ENCODE measurements at regions not wholly inside any gene's neighbourhood (a gene's known extent, or its start where the extent isn't known, plus 50 kb on each side); places are given as distances from the start of the nearest gene placed in this dataset.
"Not testable (repeated sequence)": the region's sequence is repeated elsewhere in the genome, so short reads cannot be mapped to it uniquely, and the experiment has no call there.

DNA sequence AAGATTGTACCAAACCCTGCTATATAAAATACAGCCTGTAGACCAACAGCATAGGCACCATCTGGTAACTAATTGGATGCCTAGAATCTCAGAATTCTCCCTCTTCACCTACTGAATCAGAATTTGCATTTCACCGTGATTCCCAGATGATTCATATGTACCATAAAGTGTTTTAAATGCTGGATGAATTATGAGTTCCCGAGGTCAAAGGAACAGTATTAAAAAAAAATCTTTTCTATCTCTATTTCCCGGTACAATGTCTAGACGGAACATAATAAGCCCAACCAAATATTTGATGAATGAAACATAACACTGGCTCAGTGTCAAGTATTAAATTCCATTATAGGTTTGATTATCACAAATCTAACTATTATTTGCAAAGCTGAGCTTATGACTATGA, 280.0 kb downstream of the ANKRD50 start:
- POLR2A ChIA-PET = no interaction called here
- H3K4me3 Mint-ChIP-seq = no peak overlapping the region
- H3K27me3 Mint-ChIP-seq = no peaks in the 10 kb centered on the region
- H3K36me3 Mint-ChIP-seq (ENCODE audit: low read depth) = no peaks in the 10 kb centered on the region
- no peak overlapping the region for H3K27ac Mint-ChIP-seq
- CTCF ChIA-PET = no interaction called here
- DNase-seq = no peak
- H3K9me3 Mint-ChIP-seq = no peaks in the 10 kb centered on the region
- H3K4me1 Mint-ChIP-seq = no peaks in the 10 kb centered on the region

DNA sequence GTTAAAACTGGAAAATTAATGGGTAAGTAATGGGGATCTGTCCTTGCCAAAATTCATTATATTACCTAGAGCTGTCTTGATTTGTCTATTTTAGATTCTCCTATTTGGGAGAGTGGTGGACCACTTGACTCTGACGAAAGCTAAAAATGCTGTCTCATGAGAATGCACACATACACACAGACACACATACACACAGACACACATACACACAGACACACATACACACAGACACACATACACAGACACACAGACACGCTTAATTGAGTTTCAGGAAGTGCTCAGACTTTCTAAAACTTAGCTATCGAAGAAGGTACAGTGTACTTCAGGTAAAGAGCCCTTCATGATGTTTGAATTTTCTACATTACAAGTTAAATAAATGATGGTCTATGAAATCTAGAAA, 279.5 kb downstream of the ANKRD50 start:
- no peaks in the 10 kb centered on the region for H3K9me3 Mint-ChIP-seq
- no peaks in the 10 kb centered on the region for H3K27me3 Mint-ChIP-seq
- H3K36me3 Mint-ChIP-seq (ENCODE audit: low read depth) = no peaks in the 10 kb centered on the region
- H3K27ac Mint-ChIP-seq = no peak overlapping the region
- ChIA-PET POLR2A (no interaction called here), CTCF (no interaction called here)
- no peaks in the 10 kb centered on the region for H3K4me1 Mint-ChIP-seq
- H3K4me3 Mint-ChIP-seq = no peak overlapping the region
- no peak for DNase-seq

DNA sequence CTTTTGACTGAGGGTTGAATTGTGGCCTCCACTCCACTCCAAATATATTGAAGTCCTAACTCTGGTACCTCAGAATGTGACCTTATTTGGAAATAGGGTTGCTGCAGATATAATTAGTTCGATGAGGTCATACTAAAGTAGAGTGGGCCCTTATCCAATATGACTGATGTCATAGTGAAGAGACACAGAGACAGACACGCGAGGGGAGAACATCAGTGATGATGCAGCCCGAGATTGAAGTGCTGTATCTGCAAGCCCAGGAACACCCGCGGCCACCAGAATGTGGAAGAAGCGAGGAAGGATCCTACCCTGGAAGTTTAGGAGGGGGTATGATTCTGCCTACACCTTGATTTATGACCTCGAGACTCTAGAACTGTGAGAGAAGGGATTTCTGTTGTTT, 279.0 kb downstream of the ANKRD50 start:
- ChIA-PET CTCF (no interaction called here), POLR2A (no interaction called here)
- Mint-ChIP-seq H3K4me1 (no peaks in the 10 kb centered on the region), H3K4me3 (no peak overlapping the region), H3K27ac (no peak overlapping the region), H3K36me3 (ENCODE audit: low read depth) (no peaks in the 10 kb centered on the region), H3K27me3 (no peaks in the 10 kb centered on the region), H3K9me3 (no peaks in the 10 kb centered on the region)
- no peak for DNase-seq

DNA sequence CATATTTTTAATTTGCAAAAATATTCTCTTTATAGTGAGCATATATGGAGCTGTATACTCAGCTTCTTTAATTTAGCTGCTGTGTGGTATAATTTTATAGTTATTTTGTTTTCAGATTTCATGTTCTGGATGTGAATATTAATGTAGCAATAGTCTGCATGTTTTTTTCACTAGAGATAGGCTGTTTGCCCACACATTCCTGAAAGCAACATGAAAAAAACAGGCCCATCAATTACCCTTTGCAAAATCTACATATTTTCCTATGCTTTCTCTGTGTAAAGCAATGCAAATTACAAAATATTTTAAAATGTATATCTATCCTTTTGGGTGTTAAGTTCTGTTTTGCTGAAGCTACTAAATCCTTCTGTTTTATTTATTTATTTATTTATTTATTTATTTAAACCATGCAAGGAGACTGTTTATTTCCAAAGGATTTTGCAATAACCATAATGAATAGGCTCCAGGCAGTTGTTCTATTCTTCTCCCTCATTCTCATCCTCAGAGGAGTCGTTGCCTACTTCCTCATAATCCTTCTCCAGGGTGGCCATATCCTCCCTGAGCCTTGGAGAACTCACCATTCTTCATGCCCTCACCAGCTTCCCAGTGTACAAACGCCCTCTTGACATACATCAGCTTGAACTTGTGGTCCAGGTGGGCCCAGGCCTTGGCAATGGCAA, 277.1 kb downstream of the ANKRD50 start:
- no peak for DNase-seq
- H3K4me1 Mint-ChIP-seq = no peaks in the 10 kb centered on the region
- no peak overlapping the region for H3K27ac Mint-ChIP-seq
- H3K27me3 Mint-ChIP-seq = no peaks in the 10 kb centered on the region
- ChIA-PET CTCF (no interaction called here), POLR2A (no interaction called here)
- H3K36me3 Mint-ChIP-seq (ENCODE audit: low read depth) = no peaks in the 10 kb centered on the region
- H3K4me3 Mint-ChIP-seq = no peak overlapping the region
- H3K9me3 Mint-ChIP-seq = no peaks in the 10 kb centered on the region

DNA sequence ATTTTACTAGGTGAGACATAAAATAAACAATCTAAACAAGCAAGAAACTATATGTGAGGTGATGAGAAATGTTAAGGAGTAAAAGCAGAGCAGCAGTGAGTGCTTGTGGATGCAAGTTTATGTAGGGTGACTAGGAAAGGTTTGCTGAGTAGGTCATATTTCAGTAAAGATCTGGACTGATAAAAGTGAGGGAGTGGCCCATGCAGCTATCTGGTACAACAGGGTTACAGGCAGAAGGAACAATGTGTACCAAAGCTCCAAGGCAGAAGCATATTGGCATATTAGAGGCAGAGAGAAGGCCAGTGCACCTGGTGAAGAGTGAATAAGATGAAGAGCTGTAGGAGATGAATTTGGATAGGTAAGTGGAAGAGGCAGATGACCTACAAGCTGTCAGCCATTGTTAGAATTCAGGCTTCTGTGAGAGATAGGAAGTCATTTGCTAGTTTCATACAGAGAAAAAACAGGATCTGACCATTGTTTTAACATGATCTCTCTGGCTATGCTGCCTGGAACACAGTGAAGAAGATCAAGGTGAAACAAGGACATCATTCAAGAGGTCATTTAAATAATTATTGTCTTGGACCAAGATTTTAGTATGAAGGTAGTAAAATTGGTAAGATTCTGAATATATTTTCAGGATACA, 274.6 kb downstream of the ANKRD50 start:
- Mint-ChIP-seq H3K36me3 (ENCODE audit: low read depth) (no peaks in the 10 kb centered on the region), H3K9me3 (no peaks in the 10 kb centered on the region), H3K4me3 (no peak overlapping the region), H3K4me1 (no peaks in the 10 kb centered on the region), H3K27me3 (no peaks in the 10 kb centered on the region), H3K27ac (no peak overlapping the region)
- ChIA-PET CTCF (no interaction called here), POLR2A (no interaction called here)
- DNase-seq = no peak

DNA sequence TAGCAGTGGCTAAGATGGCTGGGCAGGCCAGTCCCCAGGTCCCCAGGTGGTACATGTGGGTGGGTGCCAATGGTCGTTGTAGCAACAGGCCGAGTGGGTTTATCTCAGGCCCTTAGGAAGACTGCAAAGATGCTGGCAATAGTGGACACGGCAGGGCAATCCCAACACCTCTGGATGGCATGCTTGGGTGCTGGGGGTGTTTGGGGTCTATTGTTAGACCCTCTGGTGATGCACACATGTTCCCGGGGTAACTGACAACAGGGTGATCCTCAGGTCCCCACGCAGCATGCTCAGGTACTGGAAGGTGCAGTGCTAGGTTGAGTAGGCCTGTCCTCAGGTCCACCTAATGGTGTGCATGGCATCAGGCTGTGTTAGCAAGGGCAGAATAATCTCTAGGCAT, 267.5 kb downstream of the ANKRD50 start:
- Mint-ChIP-seq H3K9me3 (peaks cover 7% of the 10 kb centered on the region), H3K27ac (no peak overlapping the region), H3K36me3 (ENCODE audit: low read depth) (no peaks in the 10 kb centered on the region), H3K27me3 (no peaks in the 10 kb centered on the region), H3K4me1 (no peaks in the 10 kb centered on the region), H3K4me3 (no peak overlapping the region)
- DNase-seq = no peak
- ChIA-PET CTCF (no interaction called here), POLR2A (no interaction called here)

DNA sequence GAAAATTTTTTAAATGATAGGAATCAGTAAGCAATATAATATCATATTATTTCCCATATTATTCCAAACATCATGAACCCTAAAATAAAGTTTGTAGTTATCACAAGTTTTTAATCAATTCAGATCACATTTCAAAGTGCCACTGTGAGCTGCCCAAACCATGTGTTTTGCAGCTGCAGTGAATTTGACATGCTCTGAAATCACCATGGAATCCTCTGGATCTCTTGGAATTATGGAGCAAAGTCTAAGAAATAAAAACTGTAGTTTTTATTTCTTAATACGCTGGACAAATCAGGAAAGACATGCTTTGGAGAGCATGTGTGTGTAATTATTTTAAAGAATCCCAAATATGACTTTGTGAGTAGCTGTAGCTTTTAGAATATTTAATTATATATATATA, 262.7 kb downstream of the ANKRD50 start:
- Mint-ChIP-seq H3K36me3 (ENCODE audit: low read depth) (no peaks in the 10 kb centered on the region), H3K4me1 (no peaks in the 10 kb centered on the region), H3K9me3 (peaks cover 5% of the 10 kb centered on the region), H3K27me3 (no peaks in the 10 kb centered on the region), H3K4me3 (no peak overlapping the region), H3K27ac (no peak overlapping the region)
- DNase-seq = no peak
- ChIA-PET POLR2A (no interaction called here), CTCF (no interaction called here)

DNA sequence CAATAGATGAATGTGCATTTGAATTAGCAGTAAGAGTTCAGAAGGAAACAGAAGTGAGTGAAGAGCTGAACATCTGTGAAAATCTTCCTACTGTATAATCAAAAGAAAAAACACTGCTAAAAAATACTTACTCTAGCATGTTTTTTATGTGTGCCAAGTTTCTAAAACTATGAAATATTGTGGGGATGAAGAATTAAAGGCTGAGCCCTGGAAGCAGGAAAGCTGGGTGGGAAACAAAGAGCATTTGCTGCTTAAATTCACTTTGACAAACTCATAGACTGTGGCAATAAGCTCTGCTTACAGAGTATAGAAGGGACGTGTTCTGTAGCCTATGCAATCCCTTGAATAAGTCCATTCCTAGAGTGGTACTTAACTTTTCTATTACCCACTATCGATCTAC, 261.7 kb downstream of the ANKRD50 start:
- no peak for DNase-seq
- Mint-ChIP-seq H3K27me3 (no peaks in the 10 kb centered on the region), H3K4me3 (no peak overlapping the region), H3K4me1 (no peaks in the 10 kb centered on the region), H3K36me3 (ENCODE audit: low read depth) (no peaks in the 10 kb centered on the region), H3K27ac (no peak overlapping the region), H3K9me3 (peaks cover 5% of the 10 kb centered on the region)
- ChIA-PET POLR2A (no interaction called here), CTCF (no interaction called here)

DNA sequence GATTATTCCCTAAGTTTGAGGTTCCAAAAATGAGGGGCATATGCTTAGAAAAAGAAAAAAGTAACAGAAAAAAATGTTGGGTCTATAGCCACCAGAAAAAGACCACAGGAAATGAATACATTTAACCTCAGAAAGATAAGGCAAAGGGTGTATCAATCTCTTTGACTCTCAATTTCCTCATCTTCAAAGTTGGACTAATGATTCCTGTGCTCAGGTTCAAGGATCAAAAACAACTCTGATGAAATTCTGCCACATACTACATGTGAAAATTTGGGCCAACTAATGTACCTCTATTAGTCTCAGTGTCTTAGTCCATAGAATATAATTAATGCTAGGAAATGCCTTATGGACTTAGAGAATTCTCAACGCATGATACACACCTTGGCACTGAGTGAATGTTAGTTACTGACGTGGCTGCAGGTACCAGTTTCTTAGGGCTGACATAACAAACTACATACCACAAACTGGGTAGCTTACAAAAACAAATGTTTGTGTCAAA, 257.7 kb downstream of the ANKRD50 start:
- Mint-ChIP-seq H3K4me3 (no peak overlapping the region), H3K9me3 (no peaks in the 10 kb centered on the region), H3K27ac (no peak overlapping the region), H3K27me3 (no peaks in the 10 kb centered on the region), H3K4me1 (no peaks in the 10 kb centered on the region), H3K36me3 (ENCODE audit: low read depth) (no peaks in the 10 kb centered on the region)
- ChIA-PET CTCF (no interaction called here), POLR2A (no interaction called here)
- no peak for DNase-seq

DNA sequence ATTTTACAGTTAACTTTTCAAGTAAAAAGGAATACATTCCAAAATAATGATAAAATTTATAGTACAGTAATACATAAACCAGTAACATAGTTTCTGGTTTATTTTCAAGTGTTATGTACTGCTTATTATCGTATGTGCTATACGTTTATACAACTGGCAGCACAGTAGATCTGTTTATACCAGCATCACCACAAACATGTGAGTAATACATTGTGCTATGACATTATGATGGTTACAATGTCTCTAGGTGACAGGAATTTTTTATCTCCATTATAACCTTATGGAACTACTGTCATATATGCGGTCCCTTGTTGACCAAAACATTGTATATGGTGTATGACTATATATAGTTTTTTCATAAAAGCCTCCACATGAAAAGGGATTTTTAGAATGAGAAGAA, 256.9 kb downstream of the ANKRD50 start:
- Mint-ChIP-seq H3K9me3 (no peaks in the 10 kb centered on the region), H3K27ac (no peak overlapping the region), H3K27me3 (no peaks in the 10 kb centered on the region), H3K36me3 (ENCODE audit: low read depth) (no peaks in the 10 kb centered on the region), H3K4me3 (no peak overlapping the region), H3K4me1 (no peaks in the 10 kb centered on the region)
- CTCF ChIA-PET = no interaction called here
- DNase-seq = no peak
- POLR2A ChIA-PET = no interaction called here

DNA sequence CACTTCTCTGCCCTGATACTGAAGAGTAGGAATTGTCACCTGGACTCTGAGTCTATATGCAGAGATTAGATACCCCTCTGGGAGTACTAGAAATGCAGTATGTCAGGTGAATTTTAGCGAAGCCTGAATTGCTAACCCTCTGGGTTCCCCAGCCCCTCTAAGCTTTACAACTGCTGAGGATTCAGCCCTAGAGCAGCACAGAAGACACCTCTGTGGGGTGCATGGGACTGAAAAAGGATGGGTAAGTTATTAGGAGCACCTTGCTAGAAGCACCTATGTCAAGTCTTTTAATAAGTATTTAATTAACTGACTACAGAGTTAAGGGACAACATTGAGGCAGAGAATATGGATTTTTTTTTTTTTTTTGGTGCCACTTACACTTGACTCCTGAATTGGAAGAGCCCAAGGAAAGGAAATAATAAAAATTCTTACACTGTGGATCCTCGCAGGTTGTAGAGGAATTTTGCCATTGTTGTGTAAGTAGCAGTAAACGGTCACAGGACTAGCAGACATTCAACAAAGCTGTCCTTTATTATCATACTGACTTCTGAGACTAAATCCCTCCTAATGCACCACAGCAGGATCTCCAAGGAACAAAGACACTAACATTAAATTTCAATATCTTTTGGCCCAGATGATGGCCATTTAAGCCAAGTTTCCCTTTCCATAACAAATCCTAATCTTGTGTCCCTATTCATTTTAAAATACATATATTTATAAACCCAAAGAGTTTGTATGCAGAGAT, 253.2 kb downstream of the ANKRD50 start:
- CTCF ChIA-PET = no interaction called here

DNA sequence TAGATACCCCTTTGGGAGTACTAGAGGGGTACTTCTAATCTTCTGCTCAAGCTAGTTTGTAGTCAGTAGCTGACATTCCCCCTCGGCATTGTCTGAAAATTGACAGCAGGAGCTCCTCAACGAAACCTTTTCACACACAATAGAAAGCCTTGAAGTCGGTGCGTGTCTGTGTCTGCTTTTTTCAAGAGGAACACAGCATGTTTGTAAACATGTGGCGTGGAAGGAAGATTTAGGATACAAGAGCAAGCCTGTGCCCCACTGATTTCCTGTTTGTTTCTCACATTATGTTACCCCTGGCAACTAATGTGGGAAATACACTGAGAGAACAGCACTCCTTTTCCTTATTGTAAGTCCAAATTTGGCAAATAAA, 252.6 kb downstream of the ANKRD50 start:
- no peak for DNase-seq
- no peaks in the 10 kb centered on the region for H3K27me3 Mint-ChIP-seq
- H3K27ac Mint-ChIP-seq = no peak overlapping the region
- peaks cover 12% of the 10 kb centered on the region for H3K9me3 Mint-ChIP-seq
- H3K36me3 Mint-ChIP-seq (ENCODE audit: low read depth) = no peaks in the 10 kb centered on the region
- H3K4me1 Mint-ChIP-seq = no peaks in the 10 kb centered on the region
- no peak overlapping the region for H3K4me3 Mint-ChIP-seq
- ChIA-PET POLR2A (no interaction called here), CTCF (no interaction called here)

More for the DNA sequence above, 253.2 kb downstream of the ANKRD50 start:
- Mint-ChIP-seq H3K27ac (no peak overlapping the region), H3K4me3 (no peak overlapping the region), H3K27me3 (no peaks in the 10 kb centered on the region), H3K36me3 (ENCODE audit: low read depth) (no peaks in the 10 kb centered on the region), H3K4me1 (no peaks in the 10 kb centered on the region), H3K9me3 (peaks cover 12% of the 10 kb centered on the region)
- POLR2A ChIA-PET = no interaction called here
- no peak for DNase-seq

DNA sequence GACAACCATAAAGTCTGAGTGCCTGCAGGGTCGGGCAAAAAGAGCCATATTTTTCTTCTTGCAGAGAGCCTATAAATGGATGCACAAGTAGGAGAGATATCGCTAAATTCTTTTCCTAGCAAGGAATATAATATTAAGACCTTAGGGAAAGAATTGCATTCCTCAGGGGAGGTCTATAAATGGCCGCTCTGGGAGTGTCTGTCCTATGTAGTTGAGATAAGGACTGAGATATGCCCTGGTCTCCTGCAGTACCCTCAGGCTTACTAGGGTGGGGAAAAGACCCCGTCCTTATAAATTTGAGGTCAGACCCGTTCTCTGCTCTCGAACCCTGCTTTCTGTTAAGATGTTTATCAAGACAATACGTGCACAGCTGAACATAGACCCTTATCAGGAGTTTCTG, 250.9 kb downstream of the ANKRD50 start:
- H3K4me1 Mint-ChIP-seq; H3K27me3 Mint-ChIP-seq; H3K4me3 Mint-ChIP-seq; POLR2A ChIA-PET; H3K36me3 Mint-ChIP-seq (ENCODE audit: low read depth); DNase-seq; H3K27ac Mint-ChIP-seq; CTCF ChIA-PET: not testable (repeated sequence)
- peaks cover 12% of the 10 kb centered on the region for H3K9me3 Mint-ChIP-seq
